HL-60 (cell line): ENCODE measurements at regions not wholly inside any gene's neighbourhood (a gene's known extent, or its start where the extent isn't known, plus 50 kb on each side); places are given as distances from the start of the nearest gene placed in this dataset.

ENCODE experiments used
- DNase-seq, 2 experiments: peaks; one replicate each; pipeline ENCODE4 v3.0.0-alpha.2; 2010 to 2020; ENCODE audit warnings: low read depth in 1 of 2, low spot score in 1 of 2
- H3K27ac ChIP-seq: fragments of 250-450 bp; sonication (Bioruptor Pico); replicated peaks from 2 replicates; pipeline ENCODE4 v1.5.1; 2020; ENCODE audit warnings: mild to moderate bottlenecking, moderate library complexity
- H3K27me3 ChIP-seq: fragments of 250-450 bp; sonication (Bioruptor Pico); 2 replicates; pipeline ENCODE4 v1.5.1; 2021; ENCODE audit warnings: mild to moderate bottlenecking, moderate library complexity; ENCODE audit not compliant: insufficient read depth, poor library complexity, severe bottlenecking
- H3K4me3 ChIP-seq: replicated peaks from 2 replicates; pipeline ENCODE4 v1.5.1; 2011; ENCODE audit warnings: mild to moderate bottlenecking, control low read depth, low read length; ENCODE audit not compliant: insufficient read depth
- GABPA ChIP-seq: IDR thresholded peaks from 2 replicates; pipeline ENCODE4 v1.6.1; 2012; ENCODE audit warnings: low read depth
- POLR2AphosphoS5 ChIP-seq: IDR thresholded peaks from 2 replicates; pipeline ENCODE4 v1.6.1; 2012; ENCODE audit warnings: low read depth
- SPI1 ChIP-seq: IDR thresholded peaks from 2 replicates; pipeline ENCODE4 v1.6.1; 2012; ENCODE audit warnings: low read depth, mild to moderate bottlenecking, borderline replicate concordance
- TF ChIP-seq, protein P1 (sequence below): IDR thresholded peaks from one replicate; pipeline ENCODE4 v1.5.1; 2011; ENCODE audit warnings: low read length, control low read depth, inconsistent platforms; ENCODE audit not compliant: insufficient read depth
- TF ChIP-seq, protein P2 (sequence below): IDR thresholded peaks from 2 replicates; pipeline ENCODE4 v1.6.1; 2012; ENCODE audit warnings: low read depth; ENCODE audit not compliant: insufficient replicate concordance

DNA sequence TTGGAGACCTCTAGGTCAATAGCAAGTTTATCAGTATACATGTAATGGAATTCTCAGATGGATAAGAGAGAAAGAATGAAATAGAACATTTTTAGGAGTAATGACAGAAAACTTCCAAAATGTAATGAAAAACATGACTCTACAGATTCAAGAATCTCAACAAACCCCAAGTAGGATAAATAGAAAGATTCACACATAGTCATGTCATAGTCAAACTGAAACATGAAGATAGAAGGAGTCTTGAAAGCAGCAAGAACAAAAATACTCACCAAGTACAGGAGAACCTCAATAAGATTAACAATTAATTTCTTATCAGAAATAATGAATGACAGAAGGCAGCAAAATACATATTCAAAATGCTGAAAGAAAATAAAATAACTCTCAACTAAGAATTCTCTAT lies 164.5 kb downstream of the SPATA31D1 start:
- H3K27ac ChIP-seq: no peak overlapping the region
- no peaks in the 10 kb centered on the region for H3K27me3 ChIP-seq
- H3K4me3 ChIP-seq: no peak overlapping the region
- no peak for DNase-seq
- TF ChIP-seq SPI1: no peak
- TF ChIP-seq, protein P1, sequence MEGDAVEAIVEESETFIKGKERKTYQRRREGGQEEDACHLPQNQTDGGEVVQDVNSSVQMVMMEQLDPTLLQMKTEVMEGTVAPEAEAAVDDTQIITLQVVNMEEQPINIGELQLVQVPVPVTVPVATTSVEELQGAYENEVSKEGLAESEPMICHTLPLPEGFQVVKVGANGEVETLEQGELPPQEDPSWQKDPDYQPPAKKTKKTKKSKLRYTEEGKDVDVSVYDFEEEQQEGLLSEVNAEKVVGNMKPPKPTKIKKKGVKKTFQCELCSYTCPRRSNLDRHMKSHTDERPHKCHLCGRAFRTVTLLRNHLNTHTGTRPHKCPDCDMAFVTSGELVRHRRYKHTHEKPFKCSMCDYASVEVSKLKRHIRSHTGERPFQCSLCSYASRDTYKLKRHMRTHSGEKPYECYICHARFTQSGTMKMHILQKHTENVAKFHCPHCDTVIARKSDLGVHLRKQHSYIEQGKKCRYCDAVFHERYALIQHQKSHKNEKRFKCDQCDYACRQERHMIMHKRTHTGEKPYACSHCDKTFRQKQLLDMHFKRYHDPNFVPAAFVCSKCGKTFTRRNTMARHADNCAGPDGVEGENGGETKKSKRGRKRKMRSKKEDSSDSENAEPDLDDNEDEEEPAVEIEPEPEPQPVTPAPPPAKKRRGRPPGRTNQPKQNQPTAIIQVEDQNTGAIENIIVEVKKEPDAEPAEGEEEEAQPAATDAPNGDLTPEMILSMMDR: no peak
- TF ChIP-seq, protein P2, sequence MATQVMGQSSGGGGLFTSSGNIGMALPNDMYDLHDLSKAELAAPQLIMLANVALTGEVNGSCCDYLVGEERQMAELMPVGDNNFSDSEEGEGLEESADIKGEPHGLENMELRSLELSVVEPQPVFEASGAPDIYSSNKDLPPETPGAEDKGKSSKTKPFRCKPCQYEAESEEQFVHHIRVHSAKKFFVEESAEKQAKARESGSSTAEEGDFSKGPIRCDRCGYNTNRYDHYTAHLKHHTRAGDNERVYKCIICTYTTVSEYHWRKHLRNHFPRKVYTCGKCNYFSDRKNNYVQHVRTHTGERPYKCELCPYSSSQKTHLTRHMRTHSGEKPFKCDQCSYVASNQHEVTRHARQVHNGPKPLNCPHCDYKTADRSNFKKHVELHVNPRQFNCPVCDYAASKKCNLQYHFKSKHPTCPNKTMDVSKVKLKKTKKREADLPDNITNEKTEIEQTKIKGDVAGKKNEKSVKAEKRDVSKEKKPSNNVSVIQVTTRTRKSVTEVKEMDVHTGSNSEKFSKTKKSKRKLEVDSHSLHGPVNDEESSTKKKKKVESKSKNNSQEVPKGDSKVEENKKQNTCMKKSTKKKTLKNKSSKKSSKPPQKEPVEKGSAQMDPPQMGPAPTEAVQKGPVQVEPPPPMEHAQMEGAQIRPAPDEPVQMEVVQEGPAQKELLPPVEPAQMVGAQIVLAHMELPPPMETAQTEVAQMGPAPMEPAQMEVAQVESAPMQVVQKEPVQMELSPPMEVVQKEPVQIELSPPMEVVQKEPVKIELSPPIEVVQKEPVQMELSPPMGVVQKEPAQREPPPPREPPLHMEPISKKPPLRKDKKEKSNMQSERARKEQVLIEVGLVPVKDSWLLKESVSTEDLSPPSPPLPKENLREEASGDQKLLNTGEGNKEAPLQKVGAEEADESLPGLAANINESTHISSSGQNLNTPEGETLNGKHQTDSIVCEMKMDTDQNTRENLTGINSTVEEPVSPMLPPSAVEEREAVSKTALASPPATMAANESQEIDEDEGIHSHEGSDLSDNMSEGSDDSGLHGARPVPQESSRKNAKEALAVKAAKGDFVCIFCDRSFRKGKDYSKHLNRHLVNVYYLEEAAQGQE: no peak
- TF ChIP-seq GABPA: no peak
- no peak for TF ChIP-seq POLR2AphosphoS5

GRCh38 chr9:82154573-82154972 lies 166.0 kb downstream of the SPATA31D1 start:
- DNase-seq: no peak
- H3K27me3 ChIP-seq: no peaks in the 10 kb centered on the region
- H3K27ac ChIP-seq: no peak overlapping the region
- TF ChIP-seq, protein P2: no peak
- TF ChIP-seq GABPA: no peak
- no peak for TF ChIP-seq SPI1
- TF ChIP-seq, protein P1: no peak
- TF ChIP-seq POLR2AphosphoS5: no peak
- no peak overlapping the region for H3K4me3 ChIP-seq

DNA sequence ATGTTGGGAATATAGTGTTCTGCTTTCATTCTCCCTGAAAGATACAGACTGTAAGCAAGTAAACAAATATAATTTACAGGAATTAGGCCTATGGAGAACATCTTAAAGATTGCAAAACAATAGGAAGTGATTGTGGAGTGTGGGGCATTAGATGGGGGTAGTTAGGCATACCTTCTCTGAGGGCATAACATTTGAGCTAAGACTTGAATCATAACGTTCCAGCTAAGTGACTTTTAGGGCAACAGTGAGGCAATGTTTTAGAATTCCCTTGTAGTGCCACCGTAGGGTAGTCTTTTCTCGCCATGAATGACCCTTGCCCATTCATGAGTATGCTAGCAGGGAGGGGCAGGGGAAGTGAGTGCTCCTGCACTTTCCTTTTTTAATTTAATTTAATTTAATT lies 173.3 kb downstream of the SPATA31D1 start:
- no peak for TF ChIP-seq SPI1
- TF ChIP-seq, protein P2: no peak
- TF ChIP-seq, protein P1: no peak

More for the DNA sequence above, 173.3 kb downstream of the SPATA31D1 start:
- no peak overlapping the region for H3K4me3 ChIP-seq
- H3K27ac ChIP-seq: no peak overlapping the region
- H3K27me3 ChIP-seq: no peaks in the 10 kb centered on the region
- DNase-seq: no peak
